Gastrocnemius medialis (tissue), 4 donors: ENCODE measurements at regions not wholly inside any gene's neighbourhood (a gene's known extent, or its start where the extent isn't known, plus 50 kb on each side); places are given as distances from the start of the nearest gene placed in this dataset.

Source experiments
- ATAC-seq, 2 donors: fragments of 150-250 bp; one replicate each; pipeline ENCODE4 v1.9.1; 2016
- DNase-seq, 2 donors: peaks; one replicate each; pipeline ENCODE4 v3.0.0-alpha.2; 2019
- H3K27ac ChIP-seq, 4 donors: fragments of 200-600 bp; sonication (generic); 1 replicate in 1 of 4; 2 replicates in 3 of 4; pipeline ENCODE4 v1.5.1; 2016 to 2018; ENCODE audit warnings: mild to moderate bottlenecking in 2 of 4, moderate library complexity in 1 of 4
- H3K27me3 ChIP-seq, 3 donors: fragments of 200-600 bp; sonication (generic) in 2 of 3; 1 replicate in 1 of 3; 2 replicates in 2 of 3; pipeline versions ENCODE4 v1.5.1 to v1.6.0; 2016 to 2019; ENCODE audit warnings: mild to moderate bottlenecking in 1 of 3, moderate library complexity in 1 of 3
- H3K36me3 ChIP-seq, 2 donors: fragments of 200-600 bp; sonication (generic) in 1 of 2; one replicate each; pipeline ENCODE4 v1.5.1; 2017 to 2018
- H3K4me1 ChIP-seq, 2 donors: fragments of 200-600 bp; sonication (generic) in 1 of 2; one replicate each; pipeline ENCODE4 v1.5.1; 2016 to 2017; ENCODE audit warnings: mild to moderate bottlenecking in 2 of 2
- H3K4me3 ChIP-seq, 4 donors: fragments of 200-600 bp; sonication (generic) in 3 of 4; 1 replicate in 1 of 4; 2 replicates in 3 of 4; pipeline ENCODE4 v1.5.1; 2016 to 2019; ENCODE audit warnings: mild to moderate bottlenecking in 2 of 4
- H3K9me3 ChIP-seq, 3 donors: fragments of 200-600 bp; sonication (generic) in 2 of 3; 1 replicate in 1 of 3; 2 replicates in 2 of 3; pipeline ENCODE4 v1.5.1; 2016 to 2019
- CTCF ChIP-seq, 5 experiments: fragments of 450-650 bp in 3 of 5; fragments of 200-600 bp in 2 of 5; sonication (generic) in 2 of 5; IDR thresholded peaks in 4 of 5; conservative IDR thresholded peaks in 1 of 5; 1 replicate in 4 of 5; 2 replicates in 1 of 5; pipeline ENCODE4 v1.5.1; 2016 to 2019; ENCODE audit warnings: antibody characterized with exemption in 5 of 5, mild to moderate bottlenecking in 3 of 5, moderate library complexity in 3 of 5
- POLR2A ChIP-seq, 2 donors: fragments of 450-650 bp; IDR thresholded peaks; one replicate each; pipeline ENCODE4 v1.6.1; 2017; ENCODE audit warnings: antibody characterized with exemption in 2 of 2, mild to moderate bottlenecking in 2 of 2, moderate library complexity in 2 of 2
- in situ Hi-C, 4 donors: fragments of 200-750 bp; cut with MboI; loops; one replicate each; pipeline versions ENCODE4 v1.15.0 to v1.8.0; 2017; ENCODE audit warnings: low sequenced_read_pairs in 4 of 4
- intact Hi-C: fragments of 100-400 bp; cut with DNase I; formaldehyde crosslinking; loops from one replicate; pipeline ENCODE4 v1.15.1; 2023; ENCODE audit warnings: low total_unique reads

- no peaks in the 10 kb centered on the region for H3K9me3 ChIP-seq
- in situ Hi-C loops = no loop called here
- DNase-seq (no peak), ATAC-seq (no peak)
- H3K27me3 ChIP-seq = no peaks in the 10 kb centered on the region
- no peak for TF ChIP-seq CTCF (IDR thresholded peaks at IDR 0.05 in 4 of 5, conservative IDR thresholded peaks at IDR 0.05 in 1 of 5)
- TF ChIP-seq POLR2A (IDR thresholded peaks at IDR 0.05) = no peak
- intact Hi-C loops = no loop called here
- H3K4me1 ChIP-seq = no peaks in the 10 kb centered on the region
- H3K27ac ChIP-seq = no peak overlapping the region
- no peaks in the 10 kb centered on the region for H3K36me3 ChIP-seq
- H3K4me3 ChIP-seq = no peak overlapping the region
Observed at GRCh38 chr1:90800012-90800717, 83.1 kb upstream of the BARHL2 start.

- in situ Hi-C loops (no loop called here), intact Hi-C loops (no loop called here)
- H3K4me1 ChIP-seq = no peaks in the 10 kb centered on the region
- no peaks in the 10 kb centered on the region for H3K27me3 ChIP-seq
- no peak overlapping the region for H3K4me3 ChIP-seq
- H3K27ac ChIP-seq = no peak overlapping the region
- ATAC-seq (no peak), DNase-seq (no peak)
- TF ChIP-seq POLR2A (IDR thresholded peaks at IDR 0.05) = no peak
- no peak for TF ChIP-seq CTCF (IDR thresholded peaks at IDR 0.05 in 4 of 5, conservative IDR thresholded peaks at IDR 0.05 in 1 of 5)
- no peaks in the 10 kb centered on the region for H3K36me3 ChIP-seq
- H3K9me3 ChIP-seq = no peaks in the 10 kb centered on the region
Observed at GRCh38 chr1:90799326-90799725, 82.2 kb upstream of the BARHL2 start.

- H3K4me3 ChIP-seq = no peak overlapping the region
- no peak overlapping the region for H3K27ac ChIP-seq
- intact Hi-C loops (no loop called here), in situ Hi-C loops (no loop called here)
- TF ChIP-seq POLR2A (IDR thresholded peaks at IDR 0.05) (no peak), CTCF (IDR thresholded peaks at IDR 0.05 in 4 of 5, conservative IDR thresholded peaks at IDR 0.05 in 1 of 5) (no peak)
- no peak for DNase-seq
- no peaks in the 10 kb centered on the region for H3K27me3 ChIP-seq
- H3K4me1 ChIP-seq = no peaks in the 10 kb centered on the region
- no peaks in the 10 kb centered on the region for H3K36me3 ChIP-seq
- no peaks in the 10 kb centered on the region for H3K9me3 ChIP-seq
- ATAC-seq = no peak
Observed at GRCh38 chr1:90798883-90799282, 81.8 kb upstream of the BARHL2 start.

- Histone ChIP-seq H3K27me3 (no peaks in the 10 kb centered on the region), H3K4me3 (no peak overlapping the region), H3K9me3 (no peaks in the 10 kb centered on the region), H3K36me3 (no peaks in the 10 kb centered on the region), H3K27ac (no peak overlapping the region), H3K4me1 (no peaks in the 10 kb centered on the region)
- ATAC-seq (no peak), DNase-seq (no peak)
- in situ Hi-C loops (no loop called here), intact Hi-C loops (no loop called here)
- TF ChIP-seq POLR2A (IDR thresholded peaks at IDR 0.05) = no peak
- no peak for TF ChIP-seq CTCF (IDR thresholded peaks at IDR 0.05 in 4 of 5, conservative IDR thresholded peaks at IDR 0.05 in 1 of 5)
Observed at GRCh38 chr1:90798344-90798743, 81.2 kb upstream of the BARHL2 start.

- Histone ChIP-seq H3K9me3 (no peaks in the 10 kb centered on the region), H3K4me1 (no peaks in the 10 kb centered on the region), H3K4me3 (no peak overlapping the region), H3K27ac (no peak overlapping the region), H3K36me3 (no peaks in the 10 kb centered on the region), H3K27me3 (no peaks in the 10 kb centered on the region)
- no peak for DNase-seq
- intact Hi-C loops = no loop called here
- TF ChIP-seq CTCF (IDR thresholded peaks at IDR 0.05 in 4 of 5, conservative IDR thresholded peaks at IDR 0.05 in 1 of 5) (no peak), POLR2A (IDR thresholded peaks at IDR 0.05) (no peak)
- no peak for ATAC-seq
- in situ Hi-C loops = no loop called here
Observed at GRCh38 chr1:90795431-90795830, 78.3 kb upstream of the BARHL2 start.
